GM19324 (cell line): ENCODE measurements at regions not wholly inside any gene's neighbourhood (a gene's known extent, or its start where the extent isn't known, plus 50 kb on each side); places are given as distances from the start of the nearest gene placed in this dataset.

Source experiments
- ATAC-seq: cut with Tn5 transposase; IDR thresholded peaks from one replicate; pipeline ENCODE4 v1.9.1; 2021; ENCODE audit warnings: mild to moderate bottlenecking, moderate library complexity; ENCODE audit not compliant: unreplicated experiment, low FRiP score

GRCh38 chr10:78983608-78984007 is 85.2 kb upstream of the ZMIZ1 start:
- ATAC-seq: no peak

- ATAC-seq: no peak
Measured at GRCh38 chr10:78985973-78986818, 82.6 kb upstream of the ZMIZ1 start.

GRCh38 chr10:78991187-78991586 is 77.6 kb upstream of the ZMIZ1 start:
- ATAC-seq: no peak

- no peak for ATAC-seq
Measured at GRCh38 chr10:78992333-78992732, 76.4 kb upstream of the ZMIZ1 start.

GRCh38 chr10:78993261-78993945 is 75.4 kb upstream of the ZMIZ1 start:
- no peak for ATAC-seq

GRCh38 chr10:78995987-78996791 is 72.6 kb upstream of the ZMIZ1 start:
- ATAC-seq: no peak

GRCh38 chr10:78996792-78997129 is 72.0 kb upstream of the ZMIZ1 start:
- ATAC-seq: no peak

GRCh38 chr10:78997635-78998618 is 70.8 kb upstream of the ZMIZ1 start:
- no peak for ATAC-seq

- ATAC-seq: no peak
Measured at GRCh38 chr10:79001082-79001885, 67.5 kb upstream of the ZMIZ1 start.

- ATAC-seq: no peak
Measured at GRCh38 chr10:79002336-79002735, 66.4 kb upstream of the ZMIZ1 start.

- no peak for ATAC-seq
Measured at GRCh38 chr10:79003183-79004100, 65.3 kb upstream of the ZMIZ1 start.

- ATAC-seq: no peak
Measured at GRCh38 chr10:79004311-79004710, 64.5 kb upstream of the ZMIZ1 start.

- ATAC-seq: no peak
Measured at GRCh38 chr10:79005126-79005810, 63.5 kb upstream of the ZMIZ1 start.

GRCh38 chr10:79007018-79007417 is 61.7 kb upstream of the ZMIZ1 start:
- ATAC-seq: no peak

- no peak for ATAC-seq
Measured at GRCh38 chr10:79007421-79008319, 61.1 kb upstream of the ZMIZ1 start.

- no peak for ATAC-seq
Measured at GRCh38 chr10:79009145-79009544, 59.6 kb upstream of the ZMIZ1 start.

GRCh38 chr10:79012567-79012966 is 56.2 kb upstream of the ZMIZ1 start:
- ATAC-seq: no peak
